Activated naive CD4-positive, alpha-beta T cell treated with anti-CD3 and anti-CD28 coated beads, Interleukin-2, amount 10 ng/mL, durations not matched to agents 7 days and 5 days (primary cell): ENCODE measurements at regions not wholly inside any gene's neighbourhood (a gene's known extent, or its start where the extent isn't known, plus 50 kb on each side); places are given as distances from the start of the nearest gene placed in this dataset.
"Not testable (repeated sequence)": the region's sequence is repeated elsewhere in the genome, so short reads cannot be mapped to it uniquely, and the experiment has no call there.

ENCODE experiments used
- CTCF ChIA-PET: fragments of 350-600 bp; sonication (Branson Sonifier 250); formaldehyde crosslinking; loops from one replicate; lab custom pipeline; 2021; ENCODE audit warnings: antibody characterized with exemption; lab: Charles Lee
- DNase-seq: peaks from one replicate; pipeline ENCODE4 v3.0.0-alpha.2; 2020
- H3K27ac Mint-ChIP-seq: one replicate; pipeline ENCODE4 v1.8.0; 2021; ENCODE audit warnings: mild to moderate bottlenecking, moderate library complexity, mixed read lengths
- H3K27me3 Mint-ChIP-seq: one replicate; pipeline ENCODE4 v1.8.0; 2021; ENCODE audit warnings: mild to moderate bottlenecking, mixed read lengths
- H3K36me3 Mint-ChIP-seq: one replicate; pipeline ENCODE4 v1.8.0; 2021; ENCODE audit warnings: mixed read lengths
- H3K4me1 Mint-ChIP-seq: one replicate; pipeline ENCODE4 v1.8.0; 2021; ENCODE audit warnings: mixed read lengths
- H3K4me3 Mint-ChIP-seq: one replicate; pipeline ENCODE4 v1.8.0; 2021; ENCODE audit warnings: mild to moderate bottlenecking, moderate library complexity, mixed read lengths
- H3K9me3 Mint-ChIP-seq: one replicate; pipeline ENCODE4 v1.8.0; 2021; ENCODE audit warnings: mixed read lengths

DNA sequence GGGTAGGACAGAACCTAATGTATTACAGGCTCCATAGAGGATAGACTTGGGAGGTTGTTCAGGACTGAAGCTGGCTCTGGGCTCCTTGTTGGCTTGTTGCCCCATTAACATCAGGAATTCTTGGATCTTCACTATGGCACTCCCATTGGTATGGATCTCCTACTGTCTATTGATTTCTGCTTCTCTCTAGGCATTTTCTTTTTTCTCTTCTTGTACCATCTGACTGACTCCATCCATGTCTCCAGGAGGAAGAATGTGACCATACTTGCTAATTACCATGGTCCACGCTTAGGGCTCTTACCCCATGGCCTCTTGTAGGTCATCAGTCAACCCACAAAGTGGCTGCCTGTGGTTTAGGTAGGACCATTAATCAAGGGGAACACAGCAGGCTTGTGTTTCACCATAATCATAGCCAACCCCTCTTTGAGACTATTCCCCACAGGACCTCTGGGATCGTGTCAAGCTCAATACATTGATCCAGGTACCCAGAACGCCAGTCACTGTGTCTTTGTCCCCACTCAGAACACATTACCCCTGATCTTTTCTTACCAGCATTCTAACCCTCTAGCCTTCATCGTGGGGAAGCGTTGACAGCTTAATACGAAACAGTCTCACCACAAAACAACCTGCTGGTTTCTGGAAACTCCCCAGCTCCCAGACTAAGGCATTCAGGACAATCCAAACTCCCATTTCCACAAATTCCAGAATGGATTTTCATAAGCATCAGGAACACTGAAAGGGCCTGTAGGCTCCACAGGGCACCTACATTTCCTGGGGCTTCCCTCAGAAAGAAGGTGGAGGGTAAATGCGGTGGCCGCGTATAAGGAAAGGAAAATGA, 97.1 kb downstream of the ETS2 start:
- no peaks in the 10 kb centered on the region for H3K27me3 Mint-ChIP-seq
- DNase-seq: no peak
- CTCF ChIA-PET: no interaction called here
- no peak overlapping the region for H3K4me3 Mint-ChIP-seq
- H3K4me1 Mint-ChIP-seq: no peaks in the 10 kb centered on the region
- H3K36me3 Mint-ChIP-seq: no peaks in the 10 kb centered on the region
- no peaks in the 10 kb centered on the region for H3K9me3 Mint-ChIP-seq
- no peak overlapping the region for H3K27ac Mint-ChIP-seq

DNA sequence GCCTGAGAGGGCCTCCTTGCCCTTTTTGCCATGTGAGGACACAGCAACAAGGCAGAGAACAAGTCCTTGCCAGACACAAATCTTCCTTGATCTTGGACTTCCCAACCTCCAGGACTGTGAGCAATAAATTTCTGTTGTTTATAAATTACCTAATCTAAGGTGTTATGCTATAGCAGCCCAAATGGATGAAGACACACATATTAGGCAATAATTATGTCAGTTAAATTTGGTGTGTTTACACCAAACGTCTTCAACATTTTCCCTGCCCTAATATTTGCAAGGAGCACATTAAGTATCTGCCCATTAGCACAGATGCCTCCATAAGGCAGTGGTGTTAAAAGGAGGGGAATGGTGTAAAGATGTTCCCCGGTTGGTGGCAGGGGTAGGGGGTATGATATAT, 94.8 kb downstream of the ETS2 start:
- DNase-seq: no peak
- Mint-ChIP-seq H3K27ac (no peak overlapping the region), H3K4me3 (no peak overlapping the region), H3K36me3 (no peaks in the 10 kb centered on the region), H3K4me1 (no peaks in the 10 kb centered on the region), H3K27me3 (no peaks in the 10 kb centered on the region), H3K9me3 (no peaks in the 10 kb centered on the region)
- CTCF ChIA-PET: no interaction called here

DNA sequence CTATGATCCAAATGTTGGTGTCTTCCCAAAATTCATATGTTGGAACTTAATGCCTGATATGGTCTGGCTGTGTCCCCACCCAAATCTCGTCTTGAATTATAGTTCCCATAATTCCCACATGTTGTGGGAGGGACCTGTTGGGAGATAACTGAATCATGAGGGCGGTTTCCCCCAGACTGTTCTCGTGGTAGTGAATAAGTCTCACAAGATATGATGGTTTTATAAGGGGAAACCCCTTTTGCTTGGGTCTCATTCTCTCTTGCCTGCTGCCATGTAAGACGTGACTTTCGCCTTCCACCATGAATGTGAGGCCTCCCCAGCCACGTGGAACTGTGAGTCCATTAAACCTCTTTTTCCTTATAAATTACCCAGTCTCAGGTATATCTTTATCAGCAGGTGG, 94.3 kb downstream of the ETS2 start:
- DNase-seq, CTCF ChIA-PET, H3K9me3 Mint-ChIP-seq, H3K27ac Mint-ChIP-seq, H3K36me3 Mint-ChIP-seq, H3K27me3 Mint-ChIP-seq, H3K4me1 Mint-ChIP-seq, H3K4me3 Mint-ChIP-seq: not testable (repeated sequence)

DNA sequence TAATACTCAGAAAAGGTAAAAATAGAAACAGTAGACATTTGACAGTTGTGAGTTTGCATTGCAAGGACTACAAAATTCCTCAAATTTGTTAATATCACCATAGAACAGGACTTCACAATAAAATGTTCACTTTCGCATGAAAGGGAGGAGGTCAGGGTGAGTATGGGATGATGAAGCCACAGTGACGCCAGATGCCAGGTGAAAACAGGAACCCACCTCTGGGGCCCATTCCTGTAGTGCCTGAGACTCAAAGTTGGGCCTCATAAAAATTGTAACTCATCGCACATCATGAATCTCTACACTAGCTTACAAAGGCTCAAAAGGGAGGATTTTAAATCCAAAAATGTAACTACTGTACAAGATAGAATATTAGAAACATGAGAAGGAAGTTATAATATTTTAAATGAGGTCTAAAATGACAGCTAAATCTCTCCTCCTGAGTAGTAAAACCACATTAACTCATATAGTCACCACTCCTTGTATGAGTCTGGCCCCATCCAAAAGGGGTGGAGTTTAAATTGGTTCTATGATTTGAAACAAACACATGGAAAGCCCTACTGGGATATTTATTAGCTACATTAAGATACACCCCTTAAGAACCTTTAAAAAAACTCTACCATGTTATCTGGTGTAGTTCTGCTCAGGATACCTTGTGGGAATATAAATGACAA, 93.7 kb downstream of the ETS2 start:
- DNase-seq: no peak
- H3K4me1 Mint-ChIP-seq: no peaks in the 10 kb centered on the region
- peaks cover 6% of the 10 kb centered on the region for H3K27me3 Mint-ChIP-seq
- H3K36me3 Mint-ChIP-seq: no peaks in the 10 kb centered on the region
- no peaks in the 10 kb centered on the region for H3K9me3 Mint-ChIP-seq
- H3K4me3 Mint-ChIP-seq: no peak overlapping the region
- no peak overlapping the region for H3K27ac Mint-ChIP-seq
- CTCF ChIA-PET: no interaction called here

DNA sequence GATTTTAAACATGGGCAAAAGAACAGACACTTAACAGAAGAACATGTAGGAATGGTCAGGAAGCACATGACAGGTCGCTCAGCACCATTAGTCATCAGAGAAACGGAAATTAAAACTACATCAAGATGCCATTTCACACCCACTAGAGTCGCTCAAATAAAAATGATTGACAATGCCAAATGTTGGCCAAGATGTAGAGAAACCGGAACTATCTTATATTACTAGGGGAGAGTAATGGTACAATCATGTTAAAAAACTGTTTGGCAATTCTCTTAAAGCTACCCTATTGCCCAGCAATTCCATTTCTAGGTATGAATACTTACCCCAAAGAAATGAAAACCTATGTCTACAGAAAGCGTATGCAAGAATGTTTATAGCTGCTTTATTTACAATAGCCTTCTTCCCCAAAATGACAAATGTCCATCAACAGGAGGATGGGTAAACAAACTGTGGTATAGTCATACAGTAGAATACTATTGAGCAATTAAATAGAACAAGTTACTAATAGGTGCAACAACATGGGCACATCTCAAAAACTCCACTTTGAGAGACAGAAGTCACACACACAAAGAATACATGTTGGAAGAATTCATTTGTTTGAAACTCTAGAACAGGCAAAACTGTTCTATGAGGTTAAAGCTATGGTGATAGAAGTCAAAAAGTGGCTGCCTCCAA, 92.8 kb downstream of the ETS2 start:
- DNase-seq: no peak
- Mint-ChIP-seq H3K36me3 (no peaks in the 10 kb centered on the region), H3K27me3 (peaks cover 6% of the 10 kb centered on the region), H3K27ac (no peak overlapping the region), H3K9me3 (no peaks in the 10 kb centered on the region), H3K4me3 (no peak overlapping the region), H3K4me1 (no peaks in the 10 kb centered on the region)
- CTCF ChIA-PET: no interaction called here

DNA sequence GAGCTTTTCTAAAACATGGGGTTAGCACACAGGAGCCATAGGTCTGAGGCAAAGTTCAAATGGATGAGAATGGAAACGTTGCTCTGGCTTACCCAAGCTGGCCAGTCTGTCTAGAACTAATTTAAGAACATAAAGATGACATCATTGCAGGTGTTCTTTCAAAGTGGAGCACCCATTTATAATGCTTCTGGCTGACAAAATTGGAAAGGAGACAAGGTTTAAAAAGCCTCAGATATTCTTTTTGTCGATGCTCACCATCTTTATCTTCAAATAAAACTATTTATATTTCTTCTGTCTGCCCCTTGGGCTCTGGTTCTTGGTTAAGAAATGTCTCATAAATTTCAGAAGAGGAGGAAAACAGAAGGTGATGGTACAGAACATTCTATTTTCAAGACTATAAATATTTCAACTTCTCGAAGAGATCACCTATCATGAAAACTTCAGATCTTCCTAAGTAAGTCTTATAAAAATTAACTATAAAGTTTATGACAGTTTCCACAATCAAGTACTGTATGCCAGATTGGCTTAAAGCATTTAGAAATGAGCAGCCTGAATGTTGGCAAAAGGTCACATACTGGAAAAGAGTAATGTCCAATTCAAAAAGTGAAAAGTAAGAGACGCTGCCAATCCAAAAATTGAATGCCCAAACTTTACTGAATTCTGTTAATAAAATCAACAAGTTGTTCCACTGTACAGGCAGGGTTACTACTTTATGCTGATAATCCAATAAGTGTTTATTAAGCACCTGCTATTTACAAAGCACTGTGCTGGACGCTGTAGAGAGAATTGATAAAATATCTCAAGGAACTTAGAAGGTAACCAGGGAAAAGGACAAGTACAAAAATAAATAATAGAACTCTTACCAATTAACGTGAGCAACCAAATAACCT, 92.0 kb downstream of the ETS2 start:
- Mint-ChIP-seq H3K4me3 (no peak overlapping the region), H3K4me1 (no peaks in the 10 kb centered on the region), H3K27me3 (peaks cover 6% of the 10 kb centered on the region), H3K9me3 (no peaks in the 10 kb centered on the region), H3K27ac (no peak overlapping the region), H3K36me3 (no peaks in the 10 kb centered on the region)
- DNase-seq: no peak
- CTCF ChIA-PET: no interaction called here

DNA sequence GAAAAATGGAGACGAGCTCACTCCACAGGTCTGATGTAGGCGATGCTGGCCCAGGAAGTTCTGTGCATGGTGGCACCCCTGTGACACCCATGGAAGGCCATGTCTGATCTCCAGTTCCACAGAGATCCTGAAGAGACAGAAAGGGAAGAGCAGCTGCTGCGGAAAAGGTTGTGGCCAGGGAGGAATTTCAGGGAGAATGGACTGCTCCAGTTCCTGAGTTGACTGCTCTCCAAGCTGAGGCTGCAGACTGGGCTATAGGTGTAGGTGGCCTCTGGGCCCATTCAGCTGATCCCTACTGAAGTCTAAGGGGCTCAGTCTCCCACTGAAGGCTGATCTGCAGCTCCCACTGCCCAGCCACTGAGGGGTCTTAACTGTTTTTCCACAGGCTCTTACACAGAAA, 89.2 kb downstream of the ETS2 start:
- peaks cover 6% of the 10 kb centered on the region for H3K27me3 Mint-ChIP-seq
- no peak overlapping the region for H3K4me3 Mint-ChIP-seq
- H3K9me3 Mint-ChIP-seq: no peaks in the 10 kb centered on the region
- H3K36me3 Mint-ChIP-seq: no peaks in the 10 kb centered on the region
- no peak for DNase-seq
- H3K4me1 Mint-ChIP-seq: no peaks in the 10 kb centered on the region
- H3K27ac Mint-ChIP-seq: no peak overlapping the region
- CTCF ChIA-PET: interaction anchor here (0.6 kb wide), 1 partner anchor 85 kb away, joined by 3 read pairs; no protein-coding TSS in a partner anchor

DNA sequence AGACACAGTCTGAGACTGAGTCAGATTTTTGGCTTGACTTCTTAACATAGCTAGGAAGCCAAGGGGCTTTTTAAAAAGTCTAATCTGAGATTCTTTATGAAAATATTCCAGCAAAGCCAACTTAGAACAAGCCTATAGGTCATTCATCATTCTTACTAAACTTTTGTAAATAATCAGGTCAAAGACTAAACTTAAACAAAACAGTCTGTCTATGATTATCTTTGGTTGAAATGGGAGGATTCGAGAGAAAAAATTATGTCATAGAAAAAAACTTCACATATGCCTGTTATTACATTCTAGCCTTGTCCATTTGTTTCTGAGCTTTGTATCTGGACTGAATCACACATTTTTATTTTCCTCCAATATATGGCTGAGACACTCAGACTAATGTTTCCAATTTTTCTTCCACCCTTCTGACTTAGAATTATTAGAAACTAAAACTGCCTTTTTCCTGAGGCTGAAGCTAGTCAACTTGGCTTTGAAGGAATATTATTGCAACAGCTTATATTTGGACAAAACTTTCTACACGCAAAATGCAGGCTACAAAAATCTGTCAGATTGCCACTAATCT, 83.3 kb downstream of the ETS2 start:
- H3K27me3 Mint-ChIP-seq: peaks cover 10% of the 10 kb centered on the region
- CTCF ChIA-PET: no interaction called here

DNA sequence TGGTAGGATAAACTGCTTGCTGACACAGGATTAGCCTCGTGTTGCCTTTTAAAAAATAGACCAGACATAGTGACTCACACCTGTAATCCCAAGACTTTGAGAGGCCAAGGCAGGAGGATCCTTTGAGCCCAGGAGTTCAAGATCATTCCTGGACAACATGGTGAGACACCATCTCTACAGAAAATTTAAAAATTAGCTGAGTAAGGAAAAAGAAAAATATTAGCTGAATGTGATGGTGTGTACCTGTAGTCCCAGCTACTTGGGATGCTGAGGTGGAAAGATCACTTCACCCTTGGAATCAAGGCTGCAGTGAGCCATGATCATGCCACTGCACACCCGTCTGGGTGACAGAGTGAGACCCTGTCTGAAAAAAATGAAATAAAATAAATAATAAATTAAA, 82.0 kb downstream of the ETS2 start:
- no peak for DNase-seq
- CTCF ChIA-PET: no interaction called here
- H3K9me3 Mint-ChIP-seq: peaks cover 5% of the 10 kb centered on the region
- peaks cover 10% of the 10 kb centered on the region for H3K27me3 Mint-ChIP-seq
- H3K4me1 Mint-ChIP-seq: no peaks in the 10 kb centered on the region
- no peak overlapping the region for H3K4me3 Mint-ChIP-seq
- no peaks in the 10 kb centered on the region for H3K36me3 Mint-ChIP-seq
- H3K27ac Mint-ChIP-seq: no peak overlapping the region

More for the DNA sequence above, 83.3 kb downstream of the ETS2 start:
- Mint-ChIP-seq H3K4me3 (no peak overlapping the region), H3K9me3 (peaks cover 5% of the 10 kb centered on the region), H3K36me3 (no peaks in the 10 kb centered on the region), H3K4me1 (no peaks in the 10 kb centered on the region), H3K27ac (no peak overlapping the region)
- no peak for DNase-seq

DNA sequence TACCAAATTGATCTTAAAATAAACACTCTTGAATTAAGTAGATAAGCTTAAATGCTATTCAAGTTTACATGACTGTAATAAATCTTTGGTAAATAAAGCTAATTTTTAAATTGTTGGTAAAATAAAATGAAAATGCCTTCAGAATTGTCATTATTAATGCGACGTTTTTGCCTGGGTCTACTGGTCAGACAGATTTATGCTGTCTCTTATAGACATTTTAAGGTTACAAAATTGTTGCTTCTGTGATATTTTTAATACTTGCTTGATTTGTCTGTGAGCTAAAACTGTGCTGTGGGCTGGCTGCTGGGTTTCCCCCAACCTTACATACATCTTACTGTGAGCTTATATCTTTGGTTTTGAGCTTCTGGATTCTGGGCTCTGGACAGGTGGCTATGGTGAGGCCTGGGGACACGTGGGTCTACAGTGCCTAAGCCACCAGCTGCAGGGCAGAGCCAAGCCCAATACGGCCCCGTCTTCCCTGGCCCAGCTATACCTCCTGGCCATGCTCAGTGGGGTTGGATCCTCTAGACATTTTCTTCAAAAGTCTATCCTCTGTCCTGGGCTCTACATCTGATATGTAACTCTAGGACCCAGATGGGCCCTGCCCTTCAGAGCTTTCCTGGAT, 81.4 kb downstream of the ETS2 start:
- Mint-ChIP-seq H3K27me3 (peaks cover 10% of the 10 kb centered on the region), H3K36me3 (no peaks in the 10 kb centered on the region), H3K4me3 (no peak overlapping the region)

DNA sequence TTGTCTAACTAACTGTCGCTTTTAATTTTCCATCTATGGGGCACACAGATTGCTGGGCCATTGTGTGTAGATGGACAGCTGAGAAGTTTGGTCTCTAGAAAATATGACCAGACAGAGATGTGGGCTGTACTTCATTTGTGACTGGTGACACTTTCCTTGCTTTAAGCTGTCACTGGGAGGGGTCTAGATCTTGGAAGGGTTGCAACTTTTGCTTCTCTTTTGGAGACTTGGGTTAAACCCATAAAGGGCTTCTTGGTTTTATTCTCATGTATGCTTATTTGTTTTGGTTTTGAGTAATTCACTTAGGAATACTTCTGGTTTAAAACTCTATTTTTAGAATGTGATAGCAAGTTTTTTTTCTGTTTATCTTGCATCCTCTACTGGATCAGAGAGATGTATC, 80.2 kb downstream of the ETS2 start:
- CTCF ChIA-PET: no interaction called here
- H3K4me3 Mint-ChIP-seq: no peak overlapping the region
- H3K4me1 Mint-ChIP-seq: no peaks in the 10 kb centered on the region
- no peak overlapping the region for H3K27ac Mint-ChIP-seq
- peaks cover 5% of the 10 kb centered on the region for H3K9me3 Mint-ChIP-seq
- peaks cover 10% of the 10 kb centered on the region for H3K27me3 Mint-ChIP-seq
- DNase-seq: no peak
- no peaks in the 10 kb centered on the region for H3K36me3 Mint-ChIP-seq

More for the DNA sequence above, 81.4 kb downstream of the ETS2 start:
- Mint-ChIP-seq H3K4me1 (no peaks in the 10 kb centered on the region), H3K27ac (no peak overlapping the region), H3K9me3 (peaks cover 5% of the 10 kb centered on the region)
- no peak for DNase-seq
- CTCF ChIA-PET: interaction anchor here (0.6 kb wide), 1 partner anchor 84 kb away, joined by 3 read pairs; no protein-coding TSS in a partner anchor

DNA sequence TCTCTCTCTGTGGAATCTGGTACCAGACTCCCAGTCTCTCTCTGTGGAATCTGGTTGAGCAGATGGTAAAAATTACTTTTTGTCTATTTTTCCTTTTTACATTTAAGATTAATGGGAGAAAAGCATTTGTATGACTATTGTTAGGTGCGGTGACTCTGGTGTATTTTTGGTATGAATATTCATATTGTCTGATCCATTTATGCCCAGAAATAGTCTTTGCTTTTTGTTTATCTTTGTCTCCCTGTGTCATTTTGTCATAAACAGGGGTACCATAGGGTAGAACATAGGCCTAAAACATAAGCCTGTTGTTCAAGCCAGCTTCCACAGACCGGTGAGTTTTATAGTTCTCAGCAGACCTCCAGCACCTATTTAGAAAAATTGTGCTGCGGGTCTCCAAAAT, 78.7 kb downstream of the ETS2 start:
- H3K27me3 Mint-ChIP-seq: peaks cover 10% of the 10 kb centered on the region
- CTCF ChIA-PET: no interaction called here
- DNase-seq: no peak
- peaks cover 5% of the 10 kb centered on the region for H3K9me3 Mint-ChIP-seq
- no peak overlapping the region for H3K27ac Mint-ChIP-seq
- H3K4me3 Mint-ChIP-seq: no peak overlapping the region
- no peaks in the 10 kb centered on the region for H3K36me3 Mint-ChIP-seq
- H3K4me1 Mint-ChIP-seq: no peaks in the 10 kb centered on the region

DNA sequence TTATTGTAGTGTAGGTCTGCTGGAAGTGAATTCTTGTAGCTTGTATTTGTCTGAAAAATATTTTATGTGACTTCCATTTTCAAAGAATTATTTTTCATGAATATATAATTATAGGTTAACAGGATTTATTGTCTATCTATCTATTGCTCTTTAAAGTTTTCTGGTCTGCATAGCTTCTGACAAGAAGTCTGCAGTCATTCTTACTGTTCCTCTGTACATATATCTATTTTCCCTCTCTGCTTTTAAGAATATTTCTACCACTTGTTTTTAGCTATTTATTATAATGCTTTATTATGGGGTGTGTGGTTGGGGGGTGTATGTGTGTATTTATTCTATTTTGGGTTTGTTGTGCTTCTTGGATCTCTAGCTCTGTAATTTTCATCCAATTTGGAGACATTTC, 77.4 kb downstream of the ETS2 start:
- no peaks in the 10 kb centered on the region for H3K4me1 Mint-ChIP-seq
- no peaks in the 10 kb centered on the region for H3K36me3 Mint-ChIP-seq
- H3K4me3 Mint-ChIP-seq: no peak overlapping the region
- CTCF ChIA-PET: interaction anchor here (0.7 kb wide), 1 partner anchor 357 kb away, joined by 3 read pairs; no protein-coding TSS in a partner anchor
- H3K27ac Mint-ChIP-seq: no peak overlapping the region
- peaks cover 10% of the 10 kb centered on the region for H3K27me3 Mint-ChIP-seq
- H3K9me3 Mint-ChIP-seq: peaks cover 5% of the 10 kb centered on the region
- no peak for DNase-seq
